HG03442 (cell line): ENCODE measurements at regions not wholly inside any gene's neighbourhood (a gene's known extent, or its start where the extent isn't known, plus 50 kb on each side); places are given as distances from the start of the nearest gene placed in this dataset.

Source experiments
- ATAC-seq: cut with Tn5 transposase; IDR thresholded peaks from one replicate; pipeline ENCODE4 v1.9.1; 2021; ENCODE audit warnings: mild to moderate bottlenecking, moderate library complexity; ENCODE audit not compliant: unreplicated experiment

GRCh38 chr18:55064073-55064472, 104.8 kb upstream of the CCDC68 start:
- no peak for ATAC-seq

- no peak for ATAC-seq
Observed at GRCh38 chr18:55054021-55054990, 95.0 kb upstream of the CCDC68 start.

- no peak for ATAC-seq
Observed at GRCh38 chr18:55048892-55049291, 89.6 kb upstream of the CCDC68 start.

- ATAC-seq = no peak
Observed at GRCh38 chr18:55047546-55047945, 88.3 kb upstream of the CCDC68 start.

- ATAC-seq = no peak
Observed at GRCh38 chr18:55041366-55041765, 82.1 kb upstream of the CCDC68 start.

- ATAC-seq = no peak
Observed at GRCh38 chr18:55038162-55038561, 78.9 kb upstream of the CCDC68 start.

- ATAC-seq = no peak
Observed at GRCh38 chr18:55034742-55035141, 75.5 kb upstream of the CCDC68 start.

GRCh38 chr18:55031979-55032378, 72.7 kb upstream of the CCDC68 start:
- no peak for ATAC-seq

GRCh38 chr18:55031576-55031975, 72.3 kb upstream of the CCDC68 start:
- ATAC-seq = no peak

GRCh38 chr18:55031164-55031563, 71.9 kb upstream of the CCDC68 start:
- no peak for ATAC-seq

- ATAC-seq = no peak
Observed at GRCh38 chr18:55024564-55024963, 65.3 kb upstream of the CCDC68 start.

- ATAC-seq = no peak
Observed at GRCh38 chr18:55018602-55019001, 59.3 kb upstream of the CCDC68 start.

- no peak for ATAC-seq
Observed at GRCh38 chr18:55014095-55014494, 54.8 kb upstream of the CCDC68 start.

- no peak for ATAC-seq
Observed at GRCh38 chr18:55013685-55014084, 54.4 kb upstream of the CCDC68 start.

- no peak for ATAC-seq
Observed at GRCh38 chr18:55013086-55013485, 53.8 kb upstream of the CCDC68 start.

- ATAC-seq = no peak
Observed at GRCh38 chr18:55012008-55012407, 52.7 kb upstream of the CCDC68 start.
